ENCODE measurements at regions not wholly inside any gene's neighbourhood (a gene's known extent, or its start where the extent isn't known, plus 50 kb on each side); places are given as distances from the start of the nearest gene placed in this dataset.

GRCh38 chr2:155852156-155852555, 480.4 kb downstream of the NR4A2 start:
- WGBS, 2 donors (ENCODE audit: extremely low coverage in 2 of 2, insufficient read length in 2 of 2, insufficient replicate concordance in 1 of 2), result no CpG with 5 or more reads among the region's 1 CpG
- H2AFZ ChIP-seq (ENCODE audit: low read length), result no peak overlapping the region

GRCh38 chr2:155846259-155846658, 486.3 kb downstream of the NR4A2 start:
- no peak overlapping the region for H2BK120ac ChIP-seq (ENCODE audit: low read depth, low read length)
- no peak for DNase-seq (ENCODE audit: low spot score)
- H3K14ac ChIP-seq (ENCODE audit: low read length), result no peak overlapping the region
- no peak overlapping the region for H4K8ac ChIP-seq (ENCODE audit: low read depth, low read length)
- H2BK5ac ChIP-seq (ENCODE audit: low read length), result no peak overlapping the region
- no peak overlapping the region for H3K9ac ChIP-seq (ENCODE audit: low read depth, low read length, poor library complexity)
- no peak overlapping the region for H2BK12ac ChIP-seq (ENCODE audit: low read length)
- H2BK15ac ChIP-seq (ENCODE audit: low read length), result no peak overlapping the region
- no peaks in the 10 kb centered on the region for H3K27me3 ChIP-seq (ENCODE audit: control insufficient read depth in 3 of 3, insufficient read depth in 3 of 3, low read depth in 1 of 3, low read length in 3 of 3)
- H3K36me3 ChIP-seq (replicated peaks in 1 of 2; ENCODE audit: control insufficient read depth in 2 of 2, insufficient read depth in 2 of 2, low read length in 2 of 2), result no peaks in the 10 kb centered on the region
- H4K91ac ChIP-seq (ENCODE audit: low read depth, low read length, poor library complexity), result no peak overlapping the region
- no peaks in the 10 kb centered on the region for H3K9me3 ChIP-seq (replicated peaks in 1 of 2; ENCODE audit: control insufficient read depth in 2 of 2, insufficient read depth in 1 of 2, low read depth in 1 of 2, low read length in 2 of 2)
- no peak overlapping the region for H2AK5ac ChIP-seq (ENCODE audit: low read depth, low read length)
- H3K23ac ChIP-seq (ENCODE audit: low read depth, low read length, poor library complexity), result no peak overlapping the region
- H2AFZ ChIP-seq (ENCODE audit: low read length), result no peak overlapping the region
- H3K4me2 ChIP-seq (ENCODE audit: insufficient read depth, low read length, poor library complexity, severe bottlenecking), result no peak overlapping the region
- H3K4me3 ChIP-seq (ENCODE audit: low read length in 2 of 2), result no peak overlapping the region
- H3K27ac ChIP-seq (replicated peaks; ENCODE audit: low read length), result no peak overlapping the region
- no peak overlapping the region for H3K4ac ChIP-seq (ENCODE audit: low read length)
- no peaks in the 10 kb centered on the region for H3K79me1 ChIP-seq (ENCODE audit: low read depth, low read length)
- no peak overlapping the region for H3K18ac ChIP-seq (ENCODE audit: low read length)
- no peaks in the 10 kb centered on the region for H3K4me1 ChIP-seq (ENCODE audit: control insufficient read depth in 2 of 2, insufficient read depth in 1 of 2, low read depth in 1 of 2, low read length in 2 of 2)

More at GRCh38 chr2:155852156-155852555, 480.4 kb downstream of the NR4A2 start:
- H3K9me3 ChIP-seq (replicated peaks in 1 of 2; ENCODE audit: control insufficient read depth in 2 of 2, insufficient read depth in 1 of 2, low read depth in 1 of 2, low read length in 2 of 2), result no peaks in the 10 kb centered on the region
- no peak overlapping the region for H2BK5ac ChIP-seq (ENCODE audit: low read length)
- H3K14ac ChIP-seq (ENCODE audit: low read length), result no peak overlapping the region
- H2BK12ac ChIP-seq (ENCODE audit: low read length), result no peak overlapping the region
- H2AK5ac ChIP-seq (ENCODE audit: low read depth, low read length), result no peak overlapping the region
- H3K9ac ChIP-seq (ENCODE audit: low read depth, low read length, poor library complexity), result no peak overlapping the region
- H3K36me3 ChIP-seq (replicated peaks in 1 of 2; ENCODE audit: control insufficient read depth in 2 of 2, insufficient read depth in 2 of 2, low read length in 2 of 2), result no peaks in the 10 kb centered on the region
- no peaks in the 10 kb centered on the region for H3K79me1 ChIP-seq (ENCODE audit: low read depth, low read length)
- no peak overlapping the region for H4K8ac ChIP-seq (ENCODE audit: low read depth, low read length)
- no peak overlapping the region for H3K27ac ChIP-seq (replicated peaks; ENCODE audit: low read length)
- H3K4me3 ChIP-seq (ENCODE audit: low read length in 2 of 2), result no peak overlapping the region
- no peak for DNase-seq (ENCODE audit: low spot score)
- H3K4me2 ChIP-seq (ENCODE audit: insufficient read depth, low read length, poor library complexity, severe bottlenecking), result no peak overlapping the region
- no peak overlapping the region for H2BK15ac ChIP-seq (ENCODE audit: low read length)
- H3K18ac ChIP-seq (ENCODE audit: low read length), result no peak overlapping the region
- no peaks in the 10 kb centered on the region for H3K27me3 ChIP-seq (ENCODE audit: control insufficient read depth in 3 of 3, insufficient read depth in 3 of 3, low read depth in 1 of 3, low read length in 3 of 3)
- no peak overlapping the region for H3K23ac ChIP-seq (ENCODE audit: low read depth, low read length, poor library complexity)
- H2BK120ac ChIP-seq (ENCODE audit: low read depth, low read length), result no peak overlapping the region
- H4K91ac ChIP-seq (ENCODE audit: low read depth, low read length, poor library complexity), result no peak overlapping the region
- H3K4ac ChIP-seq (ENCODE audit: low read length), result no peak overlapping the region
- no peaks in the 10 kb centered on the region for H3K4me1 ChIP-seq (ENCODE audit: control insufficient read depth in 2 of 2, insufficient read depth in 1 of 2, low read depth in 1 of 2, low read length in 2 of 2)

- Histone ChIP-seq H3K4me2 (ENCODE audit: insufficient read depth, low read length, poor library complexity, severe bottlenecking) (no peak overlapping the region), H3K18ac (ENCODE audit: low read length) (no peak overlapping the region), H3K9ac (ENCODE audit: low read depth, low read length, poor library complexity) (no peak overlapping the region), H3K4me3 (ENCODE audit: low read length in 2 of 2) (no peak overlapping the region), H3K4ac (ENCODE audit: low read length) (no peak overlapping the region), H2BK5ac (ENCODE audit: low read length) (no peak overlapping the region), H4K8ac (ENCODE audit: low read depth, low read length) (no peak overlapping the region), H2AK5ac (ENCODE audit: low read depth, low read length) (no peak overlapping the region), H3K27me3 (ENCODE audit: control insufficient read depth in 3 of 3, insufficient read depth in 3 of 3, low read depth in 1 of 3, low read length in 3 of 3) (no peaks in the 10 kb centered on the region), H3K14ac (ENCODE audit: low read length) (no peak overlapping the region), H3K79me1 (ENCODE audit: low read depth, low read length) (no peaks in the 10 kb centered on the region), H3K4me1 (ENCODE audit: control insufficient read depth in 2 of 2, insufficient read depth in 1 of 2, low read depth in 1 of 2, low read length in 2 of 2) (no peaks in the 10 kb centered on the region), H3K36me3 (replicated peaks in 1 of 2; ENCODE audit: control insufficient read depth in 2 of 2, insufficient read depth in 2 of 2, low read length in 2 of 2) (no peaks in the 10 kb centered on the region), H3K9me3 (replicated peaks in 1 of 2; ENCODE audit: control insufficient read depth in 2 of 2, insufficient read depth in 1 of 2, low read depth in 1 of 2, low read length in 2 of 2) (no peaks in the 10 kb centered on the region), H2BK120ac (ENCODE audit: low read depth, low read length) (no peak overlapping the region), H2BK15ac (ENCODE audit: low read length) (no peak overlapping the region), H4K91ac (ENCODE audit: low read depth, low read length, poor library complexity) (no peak overlapping the region), H3K23ac (ENCODE audit: low read depth, low read length, poor library complexity) (no peak overlapping the region), H2BK12ac (ENCODE audit: low read length) (no peak overlapping the region), H3K27ac (replicated peaks; ENCODE audit: low read length) (no peak overlapping the region), H2AFZ (ENCODE audit: low read length) (no peak overlapping the region)
- WGBS, 2 donors (ENCODE audit: extremely low coverage in 2 of 2, insufficient read length in 2 of 2, insufficient replicate concordance in 1 of 2), result no CpG with 5 or more reads among the region's 2 CpGs
- no peak for DNase-seq (ENCODE audit: low spot score)
These were observed 488.1 kb downstream of the NR4A2 start for GRCh38 chr2:155844461-155844860.

- Histone ChIP-seq H3K27ac (replicated peaks; ENCODE audit: low read length) (no peak overlapping the region), H2AK5ac (ENCODE audit: low read depth, low read length) (no peak overlapping the region), H2BK15ac (ENCODE audit: low read length) (no peak overlapping the region), H4K91ac (ENCODE audit: low read depth, low read length, poor library complexity) (no peak overlapping the region), H3K36me3 (replicated peaks in 1 of 2; ENCODE audit: control insufficient read depth in 2 of 2, insufficient read depth in 2 of 2, low read length in 2 of 2) (no peaks in the 10 kb centered on the region), H2BK120ac (ENCODE audit: low read depth, low read length) (no peak overlapping the region), H3K14ac (ENCODE audit: low read length) (no peak overlapping the region), H3K27me3 (ENCODE audit: control insufficient read depth in 3 of 3, insufficient read depth in 3 of 3, low read depth in 1 of 3, low read length in 3 of 3) (no peaks in the 10 kb centered on the region), H3K9ac (ENCODE audit: low read depth, low read length, poor library complexity) (no peak overlapping the region), H2AFZ (ENCODE audit: low read length) (no peak overlapping the region), H3K23ac (ENCODE audit: low read depth, low read length, poor library complexity) (no peak overlapping the region), H3K18ac (ENCODE audit: low read length) (no peak overlapping the region), H2BK12ac (ENCODE audit: low read length) (no peak overlapping the region), H2BK5ac (ENCODE audit: low read length) (no peak overlapping the region), H3K79me1 (ENCODE audit: low read depth, low read length) (no peaks in the 10 kb centered on the region), H3K4me3 (ENCODE audit: low read length in 2 of 2) (no peak overlapping the region), H4K8ac (ENCODE audit: low read depth, low read length) (no peak overlapping the region), H3K4me1 (ENCODE audit: control insufficient read depth in 2 of 2, insufficient read depth in 1 of 2, low read depth in 1 of 2, low read length in 2 of 2) (no peaks in the 10 kb centered on the region), H3K4ac (ENCODE audit: low read length) (no peak overlapping the region), H3K4me2 (ENCODE audit: insufficient read depth, low read length, poor library complexity, severe bottlenecking) (no peak overlapping the region), H3K9me3 (replicated peaks in 1 of 2; ENCODE audit: control insufficient read depth in 2 of 2, insufficient read depth in 1 of 2, low read depth in 1 of 2, low read length in 2 of 2) (no peaks in the 10 kb centered on the region)
- DNase-seq (ENCODE audit: low spot score), result no peak
- no CpG with 5 or more reads among the region's 6 CpGs for WGBS, 2 donors (ENCODE audit: extremely low coverage in 2 of 2, insufficient read length in 2 of 2, insufficient replicate concordance in 1 of 2)
These were observed 490.4 kb downstream of the NR4A2 start for GRCh38 chr2:155842103-155842502.

Data from neuronal stem cell (in vitro differentiated cells).